ENCODE measurements at regions not wholly inside any gene's neighbourhood (a gene's known extent, or its start where the extent isn't known, plus 50 kb on each side); places are given as distances from the start of the nearest gene placed in this dataset.
"Not testable (repeated sequence)": the region's sequence is repeated elsewhere in the genome, so short reads cannot be mapped to it uniquely, and the experiment has no call there.

DNA sequence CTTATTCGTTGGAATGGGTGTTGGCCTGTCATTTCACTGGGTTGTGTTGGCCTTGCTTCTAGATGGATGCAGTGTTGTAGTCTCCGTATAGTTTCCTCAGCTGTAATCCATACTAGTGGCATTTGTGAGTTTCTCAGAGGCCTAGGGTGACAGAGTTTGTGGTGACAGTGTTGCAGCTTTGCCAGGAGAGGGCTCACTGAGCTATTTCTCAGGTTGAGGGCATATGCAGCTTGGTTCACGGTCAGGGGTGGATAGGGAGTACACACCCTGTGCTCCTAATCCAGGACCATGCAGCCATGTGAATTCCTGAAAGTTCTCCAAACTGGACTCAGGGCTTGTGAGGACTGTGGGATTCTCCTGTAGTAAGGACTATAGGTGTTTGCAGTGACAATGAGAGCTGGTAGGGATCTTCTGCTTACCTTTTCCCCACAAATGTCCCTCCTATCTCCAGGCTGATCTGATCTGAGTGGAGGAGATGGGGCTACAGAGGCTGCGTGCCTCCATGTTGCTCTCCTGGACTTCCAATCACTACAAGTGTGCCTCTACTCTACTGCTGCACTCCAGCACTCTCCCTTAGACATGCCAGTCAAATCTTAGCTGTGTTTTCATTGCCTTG, 229.0 kb downstream of the STK31 start:
- DNase-seq = no peak

DNA sequence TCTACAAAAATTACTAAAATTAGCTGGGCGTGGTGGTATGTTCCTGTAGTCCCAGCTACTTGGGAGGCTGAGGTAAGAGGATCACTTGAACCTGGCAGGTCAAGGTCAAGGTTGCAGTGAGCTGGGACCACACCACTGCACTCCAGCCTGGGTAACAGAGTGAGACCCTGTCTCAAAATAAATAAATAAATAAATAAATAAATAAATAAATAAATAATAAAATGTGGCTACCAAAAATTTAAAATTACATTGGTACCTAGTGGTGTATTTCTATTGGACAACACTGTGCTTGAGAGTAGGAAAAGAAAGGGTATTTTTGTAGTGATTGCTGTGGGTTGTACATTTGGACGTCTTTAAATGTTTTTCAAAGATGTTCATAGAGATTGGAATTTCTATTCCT, 229.7 kb downstream of the STK31 start:
- DNase-seq = not testable (repeated sequence)

DNA sequence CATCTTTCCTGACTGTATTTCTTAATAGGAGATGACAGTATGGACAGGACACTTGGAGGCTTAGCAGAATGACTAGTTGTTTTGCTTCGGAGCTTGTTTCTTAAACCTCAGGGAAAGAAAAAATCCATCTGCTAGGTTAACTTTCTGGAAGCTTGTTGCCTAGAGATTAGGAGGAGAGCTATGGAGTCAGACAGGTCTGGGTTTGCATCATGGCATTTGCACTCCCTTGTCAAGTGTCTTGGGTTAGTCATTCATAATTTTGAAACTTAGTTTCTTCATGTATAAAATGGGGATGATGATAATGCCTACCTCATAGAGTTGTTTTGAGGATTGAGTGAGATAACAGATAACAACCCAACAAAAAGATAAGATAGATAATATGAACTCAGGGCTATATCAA, 231.5 kb downstream of the STK31 start:
- no peak for DNase-seq

DNA sequence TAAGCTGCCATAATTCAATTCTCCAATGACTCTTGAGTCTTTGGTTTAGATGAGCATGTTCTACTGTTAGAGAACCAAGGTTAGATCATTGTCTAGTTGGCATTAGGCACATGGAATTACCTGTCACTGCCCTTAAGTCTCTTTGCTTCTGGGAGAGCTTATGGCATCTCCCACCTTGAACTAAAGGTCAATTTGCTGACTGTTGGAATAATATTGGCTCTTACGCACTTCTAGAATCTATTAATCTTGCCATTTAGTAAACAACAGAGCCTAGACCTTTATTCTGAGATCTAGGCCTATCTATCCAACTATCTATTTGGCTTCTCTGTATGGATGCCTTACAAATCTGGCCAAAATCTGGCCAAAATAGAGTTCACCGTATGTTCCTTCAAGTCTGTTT, 232.0 kb downstream of the STK31 start:
- DNase-seq = no peak

DNA sequence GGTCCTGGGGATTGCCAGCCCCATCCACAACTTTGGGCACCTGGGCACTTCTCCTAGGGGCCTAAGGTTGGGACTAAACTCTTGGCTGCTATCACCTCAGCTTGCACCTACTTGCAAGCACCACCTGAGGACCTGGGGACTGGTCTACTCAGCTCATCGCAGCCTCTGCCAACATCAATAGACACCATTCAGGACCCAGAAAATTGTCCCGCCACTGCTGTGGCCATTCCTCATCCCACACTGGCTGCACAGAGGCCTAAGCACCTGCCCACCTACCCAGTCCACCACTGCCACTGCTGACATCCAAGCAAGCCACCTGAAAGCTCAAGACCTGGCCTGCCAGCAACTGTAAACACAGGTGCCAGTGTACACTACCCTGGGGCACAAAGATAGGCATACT, 234.1 kb downstream of the STK31 start:
- no peak for DNase-seq

DNA sequence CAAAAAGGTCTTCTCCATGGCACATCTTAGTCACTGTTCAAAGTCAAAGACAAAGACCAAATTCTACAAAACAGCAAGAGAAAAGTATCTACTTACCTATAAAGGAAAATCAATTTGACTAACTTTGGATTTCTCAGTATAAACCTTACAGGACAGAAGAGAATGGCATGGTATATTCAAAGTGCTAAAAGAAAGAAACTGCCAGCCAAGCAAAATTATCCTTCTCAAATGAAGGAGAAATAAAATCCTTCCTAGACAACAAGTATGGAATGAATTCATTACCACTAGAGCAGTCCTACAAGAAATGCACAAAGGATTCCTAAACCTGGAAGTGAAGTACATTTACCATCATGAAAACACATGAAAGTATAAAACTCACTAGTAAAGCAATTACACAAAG, 235.5 kb downstream of the STK31 start:
- no peak for DNase-seq

DNA sequence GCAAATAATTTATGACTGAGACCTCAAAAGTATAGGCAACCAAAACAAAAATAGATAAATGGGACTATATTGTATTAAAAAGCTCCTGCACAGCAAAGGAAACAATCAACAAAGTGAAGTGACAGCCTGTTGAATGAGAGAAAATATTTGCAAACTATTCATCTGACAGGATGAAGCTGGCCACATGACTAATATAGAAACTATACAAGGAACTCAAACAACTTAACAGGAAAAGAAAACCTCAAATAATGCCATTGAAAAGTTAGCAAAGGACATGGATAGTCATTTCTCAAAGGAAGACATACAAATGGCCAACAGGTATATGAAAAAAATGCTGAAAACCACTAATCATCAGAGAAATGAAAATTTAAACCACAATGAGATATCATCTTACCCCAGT, 245.1 kb downstream of the STK31 start:
- no peak for DNase-seq

DNA sequence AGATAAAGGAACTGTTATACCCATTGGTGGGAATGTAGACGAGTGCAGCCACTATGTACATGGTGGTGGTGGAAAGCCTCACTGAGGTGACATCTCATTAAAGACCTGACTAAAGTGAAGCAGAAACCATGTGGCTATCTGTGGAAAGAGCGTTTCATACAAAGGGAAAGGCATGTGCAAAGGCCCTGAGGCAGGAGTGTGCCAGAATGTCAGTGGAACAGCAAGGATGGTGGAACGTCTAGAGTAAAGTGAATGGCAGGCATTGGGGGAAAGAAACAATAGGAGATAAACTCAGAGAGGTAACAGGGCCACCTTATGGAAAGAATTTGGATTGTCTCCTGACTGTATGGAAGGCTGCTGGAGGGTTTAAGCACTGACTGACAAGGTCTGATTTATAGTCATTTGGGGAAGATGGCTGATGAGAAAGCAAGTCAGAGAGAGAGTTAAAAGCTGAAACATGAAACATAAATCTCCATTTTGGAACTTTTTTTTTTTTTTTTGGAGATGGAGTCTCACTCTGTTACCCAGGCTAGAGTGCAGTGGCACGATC, 245.7 kb downstream of the STK31 start:
- no peak for DNase-seq

DNA sequence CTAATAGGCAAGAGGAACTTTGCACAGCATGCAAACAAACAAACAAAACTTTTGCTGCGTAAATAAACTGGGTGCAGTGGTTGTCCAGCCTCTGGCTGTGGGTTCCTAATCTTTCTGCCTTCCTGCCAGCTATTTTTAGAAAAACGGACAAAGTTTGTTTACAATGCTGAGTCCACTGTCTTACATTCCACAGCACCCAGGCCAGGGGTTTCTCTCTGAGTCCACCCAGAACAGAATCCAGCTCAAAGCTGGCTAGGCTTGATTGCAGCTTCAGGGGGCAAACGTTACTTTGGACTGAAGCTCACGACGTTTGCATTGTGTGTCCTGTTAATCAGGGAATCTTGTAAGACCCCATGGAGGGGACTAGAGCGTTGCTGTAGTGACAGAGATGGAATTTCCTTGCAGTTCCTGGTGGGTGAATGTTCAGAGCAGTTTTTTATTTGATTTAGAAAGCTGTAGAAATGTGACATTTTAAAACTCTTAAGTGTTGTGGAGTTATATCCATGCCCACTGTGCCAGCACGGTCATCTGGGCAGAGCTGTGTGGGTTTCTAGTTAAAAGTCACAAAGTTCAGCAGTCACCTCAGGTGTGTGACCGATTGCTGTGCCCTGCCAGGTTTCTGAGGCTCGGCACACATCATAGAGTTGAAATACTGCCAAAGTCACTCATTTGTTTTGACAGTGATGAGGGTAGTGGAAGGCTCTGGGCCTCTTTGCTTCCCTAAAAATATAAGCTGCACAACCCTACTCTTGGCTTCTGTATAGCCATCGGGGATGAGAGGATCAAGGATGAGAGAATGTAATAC, 247.0 kb downstream of the STK31 start:
- DNase-seq = no peak

DNA sequence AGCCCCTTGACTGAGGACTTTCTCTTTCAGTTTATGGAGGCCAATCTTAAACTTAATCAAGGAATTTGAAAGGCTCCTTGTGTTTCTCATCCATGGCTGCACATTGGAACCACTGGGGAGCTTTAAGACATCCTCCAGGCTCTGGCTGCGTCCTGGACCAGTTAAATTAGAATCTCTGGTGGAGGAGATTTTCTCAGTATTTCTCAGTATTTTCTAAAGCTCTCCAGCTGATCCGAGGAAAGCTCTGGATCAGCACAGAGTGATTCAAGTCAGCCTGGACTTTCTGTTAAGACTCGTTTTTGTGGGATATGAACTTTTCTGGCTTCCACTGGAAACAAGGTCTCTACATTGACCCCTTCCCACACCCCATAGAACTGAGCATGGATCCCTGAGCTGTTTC, 249.8 kb downstream of the STK31 start:
- DNase-seq = no peak

DNA sequence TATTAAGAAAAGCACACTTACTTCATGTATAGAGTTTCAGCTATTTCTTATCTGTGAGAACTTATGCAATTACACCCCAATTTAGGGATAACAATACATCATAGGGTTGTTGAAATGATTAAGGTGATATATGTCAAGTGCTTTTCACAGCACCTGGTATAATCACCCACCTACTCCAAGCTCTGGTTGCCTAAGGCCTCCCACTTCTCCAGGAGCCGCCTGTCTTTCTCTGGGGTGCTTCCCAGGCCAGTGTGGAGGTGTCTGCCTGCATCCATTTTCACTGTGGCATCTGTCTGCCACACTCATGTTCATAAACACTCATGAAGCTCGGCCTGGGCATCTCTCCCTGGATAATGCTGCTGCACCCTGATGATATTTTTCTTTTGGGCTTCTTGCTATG, 250.3 kb downstream of the STK31 start:
- no peak for DNase-seq

DNA sequence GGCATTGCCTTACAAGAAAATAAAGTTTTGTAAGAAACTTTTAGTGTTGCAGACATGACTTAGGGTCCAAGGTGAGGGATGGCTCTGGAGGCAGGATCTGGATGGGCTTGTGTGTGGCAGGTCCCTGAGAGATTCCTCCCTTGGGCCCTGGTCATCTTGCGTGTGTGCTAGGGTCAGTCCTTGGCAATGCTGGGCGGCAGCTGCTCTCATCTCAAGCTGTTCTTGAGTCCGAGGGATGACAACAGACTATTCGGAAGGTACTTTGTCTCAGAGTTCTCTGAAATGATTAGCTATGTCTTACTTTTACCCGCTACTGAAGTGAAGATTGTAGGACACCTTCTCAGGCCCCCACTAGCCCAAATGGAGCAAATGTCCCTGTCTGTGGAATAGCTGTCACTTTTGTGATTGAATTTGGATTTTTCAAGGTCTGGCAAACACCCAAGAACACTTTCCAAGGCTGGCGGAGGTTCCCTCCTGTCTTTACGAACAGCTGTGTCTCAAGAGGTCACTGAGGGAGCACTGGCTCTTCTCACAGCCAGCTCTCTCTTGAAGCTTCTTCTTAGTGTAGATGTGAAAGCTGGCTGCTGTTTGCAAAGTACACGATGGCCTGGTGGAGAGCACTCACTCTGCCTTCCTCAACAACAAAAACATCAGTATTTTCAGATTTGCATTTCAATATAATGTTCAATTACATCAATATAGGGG, 253.6 kb downstream of the STK31 start:
- DNase-seq = no peak

DNA sequence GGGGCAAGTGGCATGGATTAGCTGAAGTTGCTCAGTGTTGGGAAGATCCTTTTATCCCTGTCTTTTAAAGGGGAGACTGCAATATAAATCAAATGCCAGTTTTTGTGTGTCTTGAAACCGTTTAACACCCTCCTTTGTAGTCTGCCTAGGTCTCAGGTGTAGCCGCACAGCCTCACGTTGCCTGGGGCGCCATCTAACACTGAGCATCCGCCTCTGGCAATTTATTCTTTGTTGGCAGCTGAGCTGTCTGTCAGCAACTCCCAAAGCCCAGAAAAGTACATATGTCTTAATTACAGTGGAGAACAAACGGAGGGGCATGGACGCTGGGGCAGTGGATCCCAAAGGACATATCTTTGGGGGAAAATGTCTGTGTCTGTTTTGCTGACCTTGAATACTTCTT, 254.7 kb downstream of the STK31 start:
- DNase-seq = no peak

DNA sequence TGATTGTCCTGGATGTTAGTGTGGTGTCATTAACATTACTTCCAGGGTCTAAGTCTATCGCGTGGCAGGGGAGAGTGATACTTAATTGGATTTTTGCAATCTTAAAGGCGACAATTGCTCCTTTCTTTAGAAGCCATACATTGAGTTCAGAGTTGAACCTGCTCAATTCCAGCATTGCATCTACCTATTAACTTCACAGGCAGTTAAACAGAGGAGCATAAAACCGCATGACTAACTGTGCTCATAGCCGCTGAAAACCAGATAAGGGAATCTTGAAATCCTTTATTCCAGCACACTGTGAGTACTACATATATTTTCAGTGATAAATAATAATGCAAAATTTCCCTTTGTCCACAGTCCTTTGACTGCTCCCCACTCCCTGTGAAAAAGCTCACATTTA, 255.3 kb downstream of the STK31 start:
- DNase-seq = no peak

DNA sequence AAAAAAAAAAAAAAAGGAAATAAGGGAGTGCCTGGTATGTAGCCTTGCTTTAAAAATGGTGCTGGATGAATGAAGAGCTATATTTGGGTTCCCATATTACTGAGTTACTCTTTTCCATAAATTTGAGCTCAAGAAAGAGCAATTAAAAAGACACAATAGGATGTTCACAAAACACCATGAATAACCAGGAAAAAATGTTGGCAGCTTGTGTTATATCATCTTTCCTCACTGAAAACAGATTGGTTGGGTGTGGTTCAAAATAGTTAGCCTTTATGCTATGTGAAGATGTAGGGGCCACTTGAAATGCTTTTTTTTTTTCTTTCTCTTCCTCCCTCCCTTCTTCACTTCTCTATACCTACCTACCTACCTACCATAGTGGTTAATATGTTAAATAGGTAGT, 256.9 kb downstream of the STK31 start:
- DNase-seq = no peak

DNA sequence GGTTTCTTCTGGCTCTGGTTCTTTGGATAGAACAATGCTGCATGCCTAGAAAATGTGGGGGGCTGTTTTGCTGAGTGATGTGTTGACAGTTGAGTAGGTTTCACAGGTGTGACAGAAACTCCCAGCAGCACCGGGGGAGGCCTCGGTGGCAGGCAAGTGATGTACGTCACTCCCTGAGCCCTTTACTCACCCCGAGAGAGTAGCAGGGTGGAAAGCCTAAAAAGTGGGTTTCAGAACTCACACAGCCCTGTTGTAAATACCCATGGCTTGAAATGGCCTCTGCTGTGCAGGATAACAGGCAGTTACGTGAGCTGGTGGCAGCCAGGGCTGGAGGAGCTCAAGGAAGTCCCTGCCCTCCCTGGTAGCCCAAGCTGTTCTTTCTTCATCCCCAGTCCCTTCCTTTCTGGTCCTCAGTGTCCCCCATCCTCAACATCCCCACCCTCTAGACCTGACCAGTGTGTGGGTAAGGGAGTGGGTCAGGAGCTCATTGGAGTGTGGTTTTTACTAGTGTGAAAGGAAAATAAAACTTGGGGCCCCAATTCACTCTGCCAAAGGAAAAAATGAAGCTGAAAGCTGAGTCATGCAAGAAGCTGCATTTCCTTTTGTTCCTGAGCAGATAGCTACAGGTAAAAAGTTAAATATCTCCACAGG, 258.1 kb downstream of the STK31 start:
- no peak for DNase-seq

DNA sequence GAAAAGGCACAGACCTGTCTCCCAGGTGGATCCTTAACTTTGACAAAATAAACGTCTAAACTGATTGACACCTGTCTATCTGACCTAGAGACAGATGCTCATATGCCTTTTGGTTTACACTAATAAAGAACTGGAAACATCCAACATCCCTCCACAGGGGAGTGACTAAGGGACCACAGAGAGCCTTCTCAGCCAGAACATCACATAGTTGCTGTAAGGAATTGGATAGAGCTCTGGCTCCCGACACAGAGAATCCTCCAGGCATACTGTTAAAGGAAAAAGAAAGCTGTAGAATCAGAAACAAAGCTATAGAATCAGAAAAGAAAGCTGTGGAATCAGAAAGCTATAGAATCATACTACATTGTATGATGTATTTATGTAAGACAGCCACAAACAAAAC, 258.8 kb downstream of the STK31 start:
- no peak for DNase-seq

DNA sequence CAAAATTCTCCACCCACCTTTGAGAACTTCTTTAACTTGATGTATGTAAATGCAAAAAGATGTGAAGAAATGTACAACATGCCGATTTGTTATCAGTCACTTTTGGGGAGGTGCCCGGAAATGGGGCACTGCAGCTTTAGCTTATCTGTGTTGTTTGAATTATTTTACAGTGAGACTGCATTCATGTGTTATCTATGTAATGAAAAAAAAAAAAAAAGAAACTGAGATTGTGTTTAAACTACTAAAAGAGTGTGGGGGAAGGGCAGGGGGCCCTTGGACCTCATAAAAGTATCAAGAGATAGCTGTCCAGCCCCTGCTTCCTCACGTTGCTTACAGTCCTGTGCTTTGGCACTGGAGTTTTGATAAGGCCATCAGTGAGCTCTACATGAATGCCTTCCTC, 259.4 kb downstream of the STK31 start:
- no peak for DNase-seq

DNA sequence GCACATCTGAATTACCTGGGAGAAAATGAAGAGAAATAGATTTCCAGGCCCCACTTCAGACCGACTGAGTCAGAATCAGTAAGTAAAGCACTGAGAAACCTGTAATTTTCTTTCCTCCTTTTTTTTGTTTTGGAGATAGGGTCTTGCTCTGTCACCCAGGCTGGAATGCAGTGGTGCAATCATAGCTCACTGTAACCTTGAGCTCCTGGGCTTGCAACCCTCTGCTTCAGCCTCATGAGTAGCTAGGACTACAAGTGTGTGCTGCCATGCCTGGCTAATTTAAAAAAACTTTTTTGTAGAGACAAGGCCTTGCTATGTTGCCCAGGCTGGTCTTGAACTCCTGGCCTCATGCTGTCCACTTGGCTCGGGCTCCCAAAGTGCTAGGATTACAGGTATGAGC, 260.2 kb downstream of the STK31 start:
- no peak for DNase-seq

DNA sequence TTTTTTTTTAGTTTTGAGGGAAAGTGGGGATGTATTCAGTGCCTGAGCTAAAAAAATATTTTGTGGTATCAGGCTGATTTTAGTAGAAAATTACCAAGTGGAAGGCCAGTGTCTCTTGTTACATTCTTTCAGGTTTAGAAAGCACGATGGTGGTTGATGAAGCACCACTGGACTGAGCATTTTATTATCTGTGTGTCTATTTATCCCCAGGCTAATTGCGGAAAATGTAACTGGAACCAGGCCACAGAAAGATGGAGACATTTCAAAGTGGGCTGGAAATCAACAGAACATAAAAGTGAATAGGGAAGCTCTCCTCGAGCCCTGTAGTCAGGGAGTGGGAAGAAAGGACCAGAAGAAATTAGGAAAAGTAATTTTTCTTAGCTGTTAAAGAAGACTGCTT, 261.0 kb downstream of the STK31 start:
- no peak for DNase-seq

DNA sequence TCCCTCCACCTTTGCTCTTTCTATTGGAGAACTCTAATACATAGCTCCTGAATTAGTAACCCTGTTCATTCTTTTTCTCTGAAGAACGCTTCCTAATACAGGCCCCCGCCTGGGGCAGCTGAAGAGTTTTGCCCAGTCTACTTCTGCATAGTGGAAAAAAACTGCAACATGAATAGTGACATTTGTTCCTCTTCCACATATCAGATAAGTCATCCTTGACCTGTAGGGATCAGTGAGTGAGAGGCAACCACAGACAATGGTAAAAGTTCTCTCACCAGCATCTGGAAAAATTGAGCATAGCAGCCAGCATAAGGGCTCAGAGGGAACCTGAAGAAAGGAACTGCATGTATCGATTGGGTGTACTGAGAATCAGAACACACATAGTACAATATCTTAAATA, 262.0 kb downstream of the STK31 start:
- DNase-seq = no peak

DNA sequence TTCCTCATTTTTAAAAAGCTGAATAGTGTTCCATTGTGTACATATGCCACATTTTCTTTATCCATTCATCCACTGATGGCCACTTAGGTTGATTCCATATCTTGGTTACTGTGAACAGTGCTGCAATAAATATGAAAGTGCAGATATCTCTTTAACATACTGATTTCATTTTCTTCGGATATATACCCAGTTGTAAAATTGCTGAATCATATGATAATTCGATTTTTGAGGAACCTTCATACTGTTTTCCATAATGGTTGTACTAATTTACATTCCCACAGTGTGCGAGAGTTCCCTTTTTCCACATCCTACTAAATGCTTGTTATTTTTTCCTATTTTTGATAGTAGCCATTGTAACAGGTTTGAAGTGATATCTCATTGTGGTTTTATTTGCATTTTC, 263.2 kb downstream of the STK31 start:
- no peak for DNase-seq

DNA sequence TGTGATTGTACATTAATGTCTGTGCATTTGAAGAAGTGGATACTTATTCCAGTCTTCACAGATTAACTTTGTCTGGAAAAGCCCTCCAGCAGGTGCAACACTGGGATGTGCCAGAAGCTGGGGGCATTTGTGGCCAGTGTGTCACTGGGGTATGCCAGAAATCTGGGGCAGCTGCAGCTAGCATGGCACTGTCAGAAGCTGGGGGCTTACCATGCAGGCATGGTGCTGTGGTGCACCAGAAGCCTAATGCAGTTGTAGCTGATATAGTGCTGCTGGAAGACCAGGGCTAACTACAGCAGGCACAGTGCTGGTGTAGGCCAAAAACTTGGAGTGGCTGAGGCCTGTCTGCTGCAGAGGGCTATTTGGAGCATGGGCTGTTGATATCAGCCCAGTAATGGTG, 270.1 kb downstream of the STK31 start:
- DNase-seq = no peak

DNA sequence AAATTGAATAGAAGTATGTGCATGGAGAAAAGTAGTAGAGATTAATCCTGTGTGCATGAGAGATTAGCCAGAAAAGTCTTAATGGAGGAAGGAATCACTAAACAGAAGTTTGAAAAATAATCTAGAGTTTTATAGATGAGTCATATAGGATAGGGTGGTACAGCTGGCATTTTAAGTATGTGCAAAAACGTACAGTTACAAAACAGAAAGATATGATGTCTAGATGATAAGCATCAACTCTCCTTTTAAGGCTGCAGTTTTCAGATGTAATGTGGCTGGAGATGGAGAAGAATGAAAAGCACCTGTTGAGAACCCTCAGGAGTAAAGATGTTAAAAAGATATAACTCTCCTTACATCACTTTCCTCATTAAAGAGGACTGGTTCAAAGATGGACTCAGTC, 271.3 kb downstream of the STK31 start:
- no peak for DNase-seq

Data from stimulated activated CD4-positive, alpha-beta T cell treated with anti-CD3 and anti-CD28 coated beads, Interleukin-4, amount 100 ng/mL, for 1 hour (primary cell).